ENCODE measurements at regions not wholly inside any gene's neighbourhood (a gene's known extent, or its start where the extent isn't known, plus 50 kb on each side); places are given as distances from the start of the nearest gene placed in this dataset.
A peak's percentile ranks its signal among the peaks of the same experiment; 100 is the strongest.

- TF ChIP-seq CTCF (IDR thresholded peaks at IDR 0.05; ENCODE audit: insufficient read depth, low read depth, low read length) = no peak
- no peak overlapping the region for H3K4me3 ChIP-seq (ENCODE audit: low read depth, low read length)
- no peak for DNase-seq (ENCODE audit: low read depth)
Measured at GRCh38 chr1:228837032-228837431, 101.8 kb downstream of the RHOU start.

- H3K4me3 ChIP-seq (ENCODE audit: low read depth, low read length) = no peak overlapping the region
- no peak for TF ChIP-seq CTCF (IDR thresholded peaks at IDR 0.05; ENCODE audit: insufficient read depth, low read depth, low read length)
- DNase-seq (ENCODE audit: low read depth) = peak; percentile 97
Measured at GRCh38 chr1:228837817-228838716, 102.8 kb downstream of the RHOU start.

GRCh38 chr1:228838717-228839500 is 103.6 kb downstream of the RHOU start:
- no peak overlapping the region for H3K4me3 ChIP-seq (ENCODE audit: low read depth, low read length)
- no peak for TF ChIP-seq CTCF (IDR thresholded peaks at IDR 0.05; ENCODE audit: insufficient read depth, low read depth, low read length)
- peak; percentile 72 for DNase-seq (ENCODE audit: low read depth)

- no peak overlapping the region for H3K4me3 ChIP-seq (ENCODE audit: low read depth, low read length)
- no peak for DNase-seq (ENCODE audit: low read depth)
- no peak for TF ChIP-seq CTCF (IDR thresholded peaks at IDR 0.05; ENCODE audit: insufficient read depth, low read depth, low read length)
Measured at GRCh38 chr1:228839656-228840055, 104.4 kb downstream of the RHOU start.

GRCh38 chr1:228841632-228842031 is 106.4 kb downstream of the RHOU start:
- no peak for TF ChIP-seq CTCF (IDR thresholded peaks at IDR 0.05; ENCODE audit: insufficient read depth, low read depth, low read length)
- no peak for DNase-seq (ENCODE audit: low read depth)
- H3K4me3 ChIP-seq (ENCODE audit: low read depth, low read length) = no peak overlapping the region

GRCh38 chr1:228842094-228842775 is 107.0 kb downstream of the RHOU start:
- no peak overlapping the region for H3K4me3 ChIP-seq (ENCODE audit: low read depth, low read length)
- peak; percentile 88 for DNase-seq (ENCODE audit: low read depth)
- no peak for TF ChIP-seq CTCF (IDR thresholded peaks at IDR 0.05; ENCODE audit: insufficient read depth, low read depth, low read length)
